Hematopoietic multipotent progenitor cell treated with erythropoietin and hydrocortisone succinate and interleukin-3 and kit ligand, for 8 days (in vitro differentiated cells): ENCODE measurements at regions not wholly inside any gene's neighbourhood (a gene's known extent, or its start where the extent isn't known, plus 50 kb on each side); places are given as distances from the start of the nearest gene placed in this dataset.

Source experiments
- DNase-seq: peaks from one replicate; pipeline ENCODE4 v3.0.0-alpha.2; 2015

- no peak for DNase-seq
These were observed 65.1 kb upstream of the DUSP22 start for GRCh38 chr6:227074-227782.

GRCh38 chr6:227812-228338 lies 64.4 kb upstream of the DUSP22 start:
- DNase-seq = no peak

- DNase-seq = no peak
These were observed 63.2 kb upstream of the DUSP22 start for GRCh38 chr6:228881-229651.

- no peak for DNase-seq
These were observed 60.5 kb upstream of the DUSP22 start for GRCh38 chr6:231779-232178.

GRCh38 chr6:232982-233640 lies 59.2 kb upstream of the DUSP22 start:
- DNase-seq = no peak

- no peak for DNase-seq
These were observed 57.4 kb upstream of the DUSP22 start for GRCh38 chr6:234706-235372.

GRCh38 chr6:235763-236360 lies 56.4 kb upstream of the DUSP22 start:
- DNase-seq = no peak

GRCh38 chr6:236519-236918 lies 55.8 kb upstream of the DUSP22 start:
- no peak for DNase-seq

GRCh38 chr6:240151-240550 lies 52.1 kb upstream of the DUSP22 start:
- DNase-seq = no peak

GRCh38 chr6:241336-241865 lies 50.9 kb upstream of the DUSP22 start:
- DNase-seq = no peak
